A549 (cell line): ENCODE measurements at regions not wholly inside any gene's neighbourhood (a gene's known extent, or its start where the extent isn't known, plus 50 kb on each side); places are given as distances from the start of the nearest gene placed in this dataset.

Experiments
- EP300 ChIP-seq, 2 experiments: fragments of >200 bp; sonication (Bioruptor Twin); formaldehyde crosslinking; IDR thresholded peaks; 2 replicates in 1 of 2; 3 replicates in 1 of 2; pipeline ENCODE4 v1.6.1; 2016 to 2017
- HOXA7 ChIP-seq: fragments of 250-450 bp; sonication (Bioruptor Pico); IDR thresholded peaks from 2 replicates; pipeline ENCODE4 v1.5.0; 2020; ENCODE audit warnings: mild to moderate bottlenecking, moderate library complexity
- POLR2A ChIP-seq: IDR thresholded peaks from 2 replicates; pipeline ENCODE4 v1.6.1; 2012; ENCODE audit warnings: mild to moderate bottlenecking, low read length
- RAD21 ChIP-seq, 2 experiments: fragments of >200 bp in 1 of 2; sonication (Bioruptor Twin) in 1 of 2; formaldehyde crosslinking in 1 of 2; IDR thresholded peaks in 1 of 2; conservative IDR thresholded peaks in 1 of 2; 2 replicates in 1 of 2; 3 replicates in 1 of 2; pipeline ENCODE4 v1.6.1; 2012 to 2018; ENCODE audit warnings: inconsistent platforms in 1 of 2
- ZC3H11A ChIP-seq: fragments of 450-650 bp; IDR thresholded peaks from 2 replicates; pipeline ENCODE4 v1.6.1; 2014; ENCODE audit warnings: antibody characterized with exemption, mild to moderate bottlenecking
- ZNF302 ChIP-seq: fragments of 250-450 bp; sonication (Bioruptor Pico); IDR thresholded peaks from 2 replicates; pipeline ENCODE4 v1.9.0; 2021; ENCODE audit warnings: inconsistent platforms, mild to moderate bottlenecking, moderate library complexity
- TF ChIP-seq, protein P1 (sequence below): fragments of >200 bp; sonication (Bioruptor Twin); formaldehyde crosslinking; IDR thresholded peaks from 3 replicates; pipeline ENCODE4 v1.5.1; 2016
- TF ChIP-seq, protein P2 (sequence below): fragments of 200-600 bp; sonication (generic); IDR thresholded peaks from 2 replicates; pipeline ENCODE4 v1.6.1; 2016; ENCODE audit warnings: antibody characterized with exemption, mild to moderate bottlenecking, moderate library complexity
- TF ChIP-seq, protein P3 (sequence below): fragments of 450-650 bp; IDR thresholded peaks from 2 replicates; pipeline ENCODE4 v1.6.1; 2014; ENCODE audit warnings: antibody characterized with exemption

DNA sequence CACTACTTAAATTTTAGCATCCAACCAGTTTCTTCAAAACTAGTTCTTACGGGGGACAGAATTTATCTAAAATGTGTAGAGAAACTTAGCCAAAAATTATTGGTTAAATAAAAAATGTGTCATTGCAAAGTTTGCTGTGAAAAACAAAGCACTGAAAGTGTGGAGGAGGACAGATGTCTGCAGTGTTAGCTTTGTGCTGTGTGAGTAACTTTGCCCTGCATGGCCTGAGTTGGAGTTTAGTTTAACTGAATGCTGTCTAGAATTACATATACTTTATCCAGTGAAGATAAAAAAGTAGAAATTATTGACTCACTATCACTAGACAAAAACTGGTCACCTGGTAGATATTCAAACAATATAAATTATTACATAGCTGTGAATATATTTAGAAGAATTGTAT, 1225.2 kb upstream of the CELF4 start:
- TF ChIP-seq POLR2A (no peak), ZC3H11A (no peak), EP300 (IDR thresholded peaks at IDR 0.05) (no peak), HOXA7 (no peak), ZNF302 (CRISPR knock-in tag) (no peak), RAD21 (conservative IDR thresholded peaks at IDR 0.05 in 1 of 2, IDR thresholded peaks at IDR 0.05 in 1 of 2) (no peak)
- TF ChIP-seq, protein P1, sequence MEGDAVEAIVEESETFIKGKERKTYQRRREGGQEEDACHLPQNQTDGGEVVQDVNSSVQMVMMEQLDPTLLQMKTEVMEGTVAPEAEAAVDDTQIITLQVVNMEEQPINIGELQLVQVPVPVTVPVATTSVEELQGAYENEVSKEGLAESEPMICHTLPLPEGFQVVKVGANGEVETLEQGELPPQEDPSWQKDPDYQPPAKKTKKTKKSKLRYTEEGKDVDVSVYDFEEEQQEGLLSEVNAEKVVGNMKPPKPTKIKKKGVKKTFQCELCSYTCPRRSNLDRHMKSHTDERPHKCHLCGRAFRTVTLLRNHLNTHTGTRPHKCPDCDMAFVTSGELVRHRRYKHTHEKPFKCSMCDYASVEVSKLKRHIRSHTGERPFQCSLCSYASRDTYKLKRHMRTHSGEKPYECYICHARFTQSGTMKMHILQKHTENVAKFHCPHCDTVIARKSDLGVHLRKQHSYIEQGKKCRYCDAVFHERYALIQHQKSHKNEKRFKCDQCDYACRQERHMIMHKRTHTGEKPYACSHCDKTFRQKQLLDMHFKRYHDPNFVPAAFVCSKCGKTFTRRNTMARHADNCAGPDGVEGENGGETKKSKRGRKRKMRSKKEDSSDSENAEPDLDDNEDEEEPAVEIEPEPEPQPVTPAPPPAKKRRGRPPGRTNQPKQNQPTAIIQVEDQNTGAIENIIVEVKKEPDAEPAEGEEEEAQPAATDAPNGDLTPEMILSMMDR: no peak
- TF ChIP-seq, protein P2, sequence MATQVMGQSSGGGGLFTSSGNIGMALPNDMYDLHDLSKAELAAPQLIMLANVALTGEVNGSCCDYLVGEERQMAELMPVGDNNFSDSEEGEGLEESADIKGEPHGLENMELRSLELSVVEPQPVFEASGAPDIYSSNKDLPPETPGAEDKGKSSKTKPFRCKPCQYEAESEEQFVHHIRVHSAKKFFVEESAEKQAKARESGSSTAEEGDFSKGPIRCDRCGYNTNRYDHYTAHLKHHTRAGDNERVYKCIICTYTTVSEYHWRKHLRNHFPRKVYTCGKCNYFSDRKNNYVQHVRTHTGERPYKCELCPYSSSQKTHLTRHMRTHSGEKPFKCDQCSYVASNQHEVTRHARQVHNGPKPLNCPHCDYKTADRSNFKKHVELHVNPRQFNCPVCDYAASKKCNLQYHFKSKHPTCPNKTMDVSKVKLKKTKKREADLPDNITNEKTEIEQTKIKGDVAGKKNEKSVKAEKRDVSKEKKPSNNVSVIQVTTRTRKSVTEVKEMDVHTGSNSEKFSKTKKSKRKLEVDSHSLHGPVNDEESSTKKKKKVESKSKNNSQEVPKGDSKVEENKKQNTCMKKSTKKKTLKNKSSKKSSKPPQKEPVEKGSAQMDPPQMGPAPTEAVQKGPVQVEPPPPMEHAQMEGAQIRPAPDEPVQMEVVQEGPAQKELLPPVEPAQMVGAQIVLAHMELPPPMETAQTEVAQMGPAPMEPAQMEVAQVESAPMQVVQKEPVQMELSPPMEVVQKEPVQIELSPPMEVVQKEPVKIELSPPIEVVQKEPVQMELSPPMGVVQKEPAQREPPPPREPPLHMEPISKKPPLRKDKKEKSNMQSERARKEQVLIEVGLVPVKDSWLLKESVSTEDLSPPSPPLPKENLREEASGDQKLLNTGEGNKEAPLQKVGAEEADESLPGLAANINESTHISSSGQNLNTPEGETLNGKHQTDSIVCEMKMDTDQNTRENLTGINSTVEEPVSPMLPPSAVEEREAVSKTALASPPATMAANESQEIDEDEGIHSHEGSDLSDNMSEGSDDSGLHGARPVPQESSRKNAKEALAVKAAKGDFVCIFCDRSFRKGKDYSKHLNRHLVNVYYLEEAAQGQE: no peak
- TF ChIP-seq, protein P3, sequence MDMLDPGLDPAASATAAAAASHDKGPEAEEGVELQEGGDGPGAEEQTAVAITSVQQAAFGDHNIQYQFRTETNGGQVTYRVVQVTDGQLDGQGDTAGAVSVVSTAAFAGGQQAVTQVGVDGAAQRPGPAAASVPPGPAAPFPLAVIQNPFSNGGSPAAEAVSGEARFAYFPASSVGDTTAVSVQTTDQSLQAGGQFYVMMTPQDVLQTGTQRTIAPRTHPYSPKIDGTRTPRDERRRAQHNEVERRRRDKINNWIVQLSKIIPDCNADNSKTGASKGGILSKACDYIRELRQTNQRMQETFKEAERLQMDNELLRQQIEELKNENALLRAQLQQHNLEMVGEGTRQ: no peak
